B cell (primary cell): ENCODE measurements at regions not wholly inside any gene's neighbourhood (a gene's known extent, or its start where the extent isn't known, plus 50 kb on each side); places are given as distances from the start of the nearest gene placed in this dataset.
A peak's percentile ranks its signal among the peaks of the same experiment; 100 is the strongest.

Experiments
- ATAC-seq: fragments of 200-7000 bp; cut with Tn5 transposase; one replicate; pipeline ENCODE4 v1.10.0; 2021; ENCODE audit warnings: low read depth, mild to moderate bottlenecking, moderate number of reproducible peaks, moderate library complexity
- CTCF ChIA-PET: fragments of 350-600 bp; sonication (Branson Sonifier 250); formaldehyde crosslinking; loops from one replicate; lab custom pipeline; 2021; ENCODE audit warnings: antibody characterized with exemption, inconsistent platforms; lab: Charles Lee
- POLR2A ChIA-PET: fragments of 350-600 bp; sonication (Branson Sonifier 250); formaldehyde crosslinking; loops from one replicate; lab custom pipeline; 2021; ENCODE audit warnings: antibody characterized with exemption; lab: Charles Lee
- DNase-seq: peaks from one replicate; pipeline ENCODE4 v3.0.0; 2013
- H2AFZ ChIP-seq: 2 replicates; pipeline ENCODE4 v1.6.1; 2012; ENCODE audit warnings: mild to moderate bottlenecking, low read depth, low read length; ENCODE audit not compliant: insufficient read depth, poor library complexity, severe bottlenecking
- H3K27ac ChIP-seq, 2 donors: 1 replicate in 1 of 2; 2 replicates in 1 of 2; pipeline ENCODE4 v1.5.1; 2012 to 2013; ENCODE audit warnings: low read length in 2 of 2, mild to moderate bottlenecking in 2 of 2, moderate library complexity in 1 of 2
- H3K27me3 ChIP-seq, 4 experiments: fragments of 200-600 bp in 1 of 4; sonication (generic) in 1 of 4; replicated peaks in 1 of 4; 1 replicate in 2 of 4; 2 replicates in 2 of 4; pipeline versions ENCODE4 v1.6.1 to v1.7.0; 2013 to 2016; ENCODE audit warnings: low read length in 3 of 4, mild to moderate bottlenecking in 2 of 4, mixed read lengths in 1 of 4, moderate library complexity in 1 of 4; ENCODE audit not compliant: insufficient read depth in 4 of 4, control insufficient read depth in 3 of 4; ENCODE audit errors: control extremely low read depth in 1 of 4
- H3K36me3 ChIP-seq, 2 experiments: replicated peaks in 1 of 2; 1 replicate in 1 of 2; 2 replicates in 1 of 2; pipeline versions ENCODE4 v1.6.1 to v1.7.1; 2013; ENCODE audit warnings: low read length in 1 of 2; ENCODE audit not compliant: insufficient read depth in 2 of 2, control insufficient read depth in 1 of 2; ENCODE audit errors: control extremely low read depth in 1 of 2, extremely low read depth in 1 of 2
- H3K4me1 ChIP-seq, 2 donors: fragments of 200-600 bp in 1 of 2; sonication (generic) in 1 of 2; 1 replicate in 1 of 2; 2 replicates in 1 of 2; pipeline versions ENCODE4 v1.5.1 to v1.6.1; 2013 to 2017; ENCODE audit warnings: low read length in 2 of 2; ENCODE audit not compliant: control insufficient read depth in 2 of 2, insufficient read depth in 2 of 2
- H3K4me2 ChIP-seq: replicated peaks from 2 replicates; pipeline ENCODE3; 2012; ENCODE audit warnings: mild to moderate bottlenecking, low read depth, low read length; ENCODE audit not compliant: poor library complexity, severe bottlenecking
- H3K4me3 ChIP-seq, 5 experiments: fragments of 200-600 bp in 1 of 5; sonication (generic) in 1 of 5; 1 replicate in 3 of 5; 2 replicates in 2 of 5; pipeline versions ENCODE4 v1.5.1 to v1.7.0; 2011 to 2016; ENCODE audit warnings: low read length in 4 of 5, mild to moderate bottlenecking in 4 of 5, low read depth in 2 of 5, control low read depth in 1 of 5, moderate library complexity in 1 of 5; ENCODE audit not compliant: insufficient read depth in 1 of 5; ENCODE audit errors: control extremely low read depth in 1 of 5, extremely low read depth in 1 of 5
- H3K79me2 ChIP-seq: fragments of 200-600 bp; sonication (generic); one replicate; pipeline ENCODE4 v1.6.0; 2016; ENCODE audit warnings: low read length; ENCODE audit not compliant: control insufficient read depth, insufficient read depth
- H3K9ac ChIP-seq: fragments of 200-600 bp; sonication (generic); 2 replicates; pipeline ENCODE4 v1.6.1; 2017; ENCODE audit warnings: mild to moderate bottlenecking, low read length, moderate library complexity
- H3K9me3 ChIP-seq, 3 donors: one replicate each; pipeline versions ENCODE4 v1.6.1 to v1.7.1; 2013; ENCODE audit warnings: low read length in 2 of 3; ENCODE audit not compliant: control insufficient read depth in 2 of 3, insufficient read depth in 1 of 3; ENCODE audit errors: control extremely low read depth in 1 of 3
- H4K20me1 ChIP-seq: 2 replicates; pipeline ENCODE4 v1.6.0; 2012; ENCODE audit warnings: mild to moderate bottlenecking, low read length; ENCODE audit not compliant: insufficient read depth, control insufficient read depth, poor library complexity, severe bottlenecking
- H3K27ac Mint-ChIP-seq: one replicate; pipeline ENCODE4 v1.8.0; 2021; ENCODE audit warnings: mixed read lengths
- H3K27me3 Mint-ChIP-seq: one replicate; pipeline ENCODE4 v1.8.0; 2021; ENCODE audit warnings: mixed read lengths
- H3K4me1 Mint-ChIP-seq: one replicate; pipeline ENCODE4 v1.8.0; 2021; ENCODE audit warnings: mixed read lengths
- H3K4me3 Mint-ChIP-seq: one replicate; pipeline ENCODE4 v1.8.0; 2021; ENCODE audit warnings: mixed read lengths
- H3K9me3 Mint-ChIP-seq: one replicate; pipeline ENCODE4 v1.8.0; 2022; ENCODE audit warnings: mixed read lengths; ENCODE audit not compliant: insufficient read depth
- EZH2 ChIP-seq: IDR thresholded peaks from 2 replicates; pipeline ENCODE4 v1.6.1; 2012; ENCODE audit warnings: borderline replicate concordance, low read depth, mild to moderate bottlenecking, moderate library complexity, low read length; ENCODE audit not compliant: insufficient read depth, poor library complexity, severe bottlenecking
- WGBS: methylation state at CpG from one replicate; pipeline ENCODE4 v1.1.5; 2013; ENCODE audit warnings: missing lambda C conversion rate; ENCODE audit not compliant: insufficient coverage; 5-methylcytosine and 5-hydroxymethylcytosine counted together
- intact Hi-C: fragments of 100-400 bp; cut with micrococcal nuclease; formaldehyde crosslinking; loops from one replicate; pipeline ENCODE4 v1.10.0; 2022
- TF ChIP-seq, protein P1 (sequence below): fragments of 200-600 bp; IDR thresholded peaks from one replicate; pipeline ENCODE4 v1.8.0; 2022; ENCODE audit warnings: antibody characterized with exemption, mild to moderate bottlenecking

DNA sequence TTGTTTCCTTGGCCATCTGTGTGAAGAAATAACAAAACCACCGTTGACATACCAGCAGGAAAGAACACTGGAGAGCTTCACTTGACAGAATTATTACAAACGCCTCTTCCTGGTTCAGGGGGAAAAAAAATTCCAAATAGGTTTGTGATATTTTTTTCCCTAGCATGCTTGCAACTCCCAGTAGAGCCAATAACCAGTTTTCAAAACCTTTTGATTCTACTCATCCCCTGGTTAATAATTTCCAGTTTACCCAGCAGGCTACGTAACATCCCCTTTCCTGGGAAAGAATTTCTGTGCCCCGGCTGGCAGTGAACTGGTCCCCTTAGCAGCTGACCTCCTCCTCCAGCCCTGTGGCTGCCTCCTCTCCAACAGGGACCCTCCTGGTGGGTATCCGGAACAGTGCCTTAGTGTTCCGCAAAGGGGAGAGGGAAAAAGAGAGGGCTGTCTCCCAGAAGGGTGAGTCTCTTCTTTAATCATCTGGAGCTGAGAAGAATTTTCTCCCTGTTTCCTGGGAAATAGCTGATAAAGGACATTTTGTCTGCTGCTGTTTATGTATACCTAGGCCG lies 72.8 kb upstream of the BOD1 start:
- intact Hi-C loops: loop anchor here (1.0 to 10.0 kb wide), 2 partner anchors 9 to 46 kb away; no protein-coding TSS in a partner anchor
- ChIA-PET POLR2A (interaction anchor here (1.1 to 3.5 kb wide), 3 partner anchors 9 to 199 kb away, joined by 3 to 13 read pairs (median 3); partner anchors contain the start of gene CPEB4), CTCF (interaction anchor here (1.0 to 1.6 kb wide), 11 partner anchors 9 to 236 kb away, joined by 3 to 6 read pairs (median 4); partner anchors contain the start of gene BOD1)
- Mint-ChIP-seq H3K27ac (peak overlapping the region; percentile 93), H3K9me3 (no peaks in the 10 kb centered on the region), H3K4me1 (peaks cover 44% of the 10 kb centered on the region), H3K4me3 (peak overlapping the region; percentile 81), H3K27me3 (no peaks in the 10 kb centered on the region)
- no peaks in the 10 kb centered on the region for H3K27me3 ChIP-seq
- H4K20me1 ChIP-seq: no peaks in the 10 kb centered on the region
- DNase-seq: no peak
- TF ChIP-seq EZH2: no peak
- TF ChIP-seq, protein P1, sequence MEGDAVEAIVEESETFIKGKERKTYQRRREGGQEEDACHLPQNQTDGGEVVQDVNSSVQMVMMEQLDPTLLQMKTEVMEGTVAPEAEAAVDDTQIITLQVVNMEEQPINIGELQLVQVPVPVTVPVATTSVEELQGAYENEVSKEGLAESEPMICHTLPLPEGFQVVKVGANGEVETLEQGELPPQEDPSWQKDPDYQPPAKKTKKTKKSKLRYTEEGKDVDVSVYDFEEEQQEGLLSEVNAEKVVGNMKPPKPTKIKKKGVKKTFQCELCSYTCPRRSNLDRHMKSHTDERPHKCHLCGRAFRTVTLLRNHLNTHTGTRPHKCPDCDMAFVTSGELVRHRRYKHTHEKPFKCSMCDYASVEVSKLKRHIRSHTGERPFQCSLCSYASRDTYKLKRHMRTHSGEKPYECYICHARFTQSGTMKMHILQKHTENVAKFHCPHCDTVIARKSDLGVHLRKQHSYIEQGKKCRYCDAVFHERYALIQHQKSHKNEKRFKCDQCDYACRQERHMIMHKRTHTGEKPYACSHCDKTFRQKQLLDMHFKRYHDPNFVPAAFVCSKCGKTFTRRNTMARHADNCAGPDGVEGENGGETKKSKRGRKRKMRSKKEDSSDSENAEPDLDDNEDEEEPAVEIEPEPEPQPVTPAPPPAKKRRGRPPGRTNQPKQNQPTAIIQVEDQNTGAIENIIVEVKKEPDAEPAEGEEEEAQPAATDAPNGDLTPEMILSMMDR: no peak
- H3K79me2 ChIP-seq: no peaks in the 10 kb centered on the region
- H3K9ac ChIP-seq: no peak overlapping the region
- no peaks in the 10 kb centered on the region for H3K36me3 ChIP-seq
- H3K27ac ChIP-seq: peak overlapping the region; percentile 60 to 64
- 79% methylated on average over 3 of the region's 7 CpGs for WGBS
- H3K4me3 ChIP-seq: no peak overlapping the region
- peaks cover 30 to 43% of the 10 kb centered on the region in 2 donors for H3K4me1 ChIP-seq
- peak overlapping the region; percentile 73 for H2AFZ ChIP-seq
- H3K9me3 ChIP-seq: peaks cover 0 to 5% (median 0%) of the 10 kb centered on the region in 3 donors
- peak overlapping the region; percentile 68 for H3K4me2 ChIP-seq
- no peak for ATAC-seq

DNA sequence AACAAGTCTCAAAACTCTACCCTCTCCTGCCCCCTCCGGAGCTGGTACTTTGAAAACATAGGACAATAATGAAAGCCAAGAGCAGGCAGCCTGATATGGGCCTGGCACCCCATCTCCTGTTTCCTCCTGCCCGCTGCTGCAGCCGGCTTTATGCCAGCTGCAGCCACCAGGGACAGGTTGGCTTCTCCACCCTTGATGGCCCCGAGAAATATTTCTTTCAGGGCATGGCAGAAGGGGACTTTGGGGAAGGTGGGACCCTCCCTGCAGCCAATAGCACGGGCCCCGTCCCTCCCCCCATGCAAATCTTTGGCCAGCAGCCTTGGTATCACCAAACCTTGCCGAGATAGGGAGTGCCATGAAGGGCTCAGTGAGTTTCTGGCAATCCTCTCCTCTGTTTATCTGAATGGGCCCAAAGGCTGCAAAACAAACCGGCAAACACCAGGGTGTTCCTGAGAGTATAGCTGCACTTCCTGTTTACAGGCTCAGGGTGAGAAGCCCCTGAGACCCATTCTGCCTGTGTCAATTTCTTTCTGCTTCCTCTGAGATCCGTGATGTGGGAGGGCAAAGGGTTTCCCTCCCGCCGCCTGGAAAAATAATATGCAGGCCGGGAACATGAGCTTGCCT lies 73.4 kb upstream of the BOD1 start:
- intact Hi-C loops: loop anchor here (1.0 to 10.0 kb wide), 4 partner anchors 10 to 197 kb away; partner anchors contain the start of gene CPEB4
- 12% methylated on average over 11 of the region's 12 CpGs for WGBS
- peak overlapping the region; percentile 26 for H3K9ac ChIP-seq
- no peak overlapping the region for H3K4me3 ChIP-seq
- Mint-ChIP-seq H3K27ac (peak overlapping the region; percentile 93), H3K4me3 (peak overlapping the region; percentile 81), H3K4me1 (peaks cover 44% of the 10 kb centered on the region), H3K9me3 (no peaks in the 10 kb centered on the region), H3K27me3 (no peaks in the 10 kb centered on the region)
- no peaks in the 10 kb centered on the region for H4K20me1 ChIP-seq
- no peaks in the 10 kb centered on the region for H3K79me2 ChIP-seq
- TF ChIP-seq, protein P1: peak; percentile 39
- no peak for TF ChIP-seq EZH2
- no peaks in the 10 kb centered on the region for H3K27me3 ChIP-seq
- DNase-seq (peak; percentile 63), ATAC-seq (peak; percentile 80)
- H3K27ac ChIP-seq: peak overlapping the region; percentile 60 to 64
- CTCF ChIA-PET: interaction anchor here (0.6 to 1.6 kb wide), 13 partner anchors 9 to 1397 kb away, joined by 3 to 6 read pairs (median 4); partner anchors contain the start of gene BOD1
- peaks cover 30 to 43% of the 10 kb centered on the region in 2 donors for H3K4me1 ChIP-seq
- H3K36me3 ChIP-seq: no peaks in the 10 kb centered on the region
- H2AFZ ChIP-seq: peak overlapping the region; percentile 73
- POLR2A ChIA-PET: interaction anchor here (0.5 to 3.5 kb wide), 4 partner anchors 9 to 241 kb away, joined by 3 to 13 read pairs (median 4); partner anchors contain the start of gene CPEB4
- H3K9me3 ChIP-seq: peaks cover 0 to 3% (median 0%) of the 10 kb centered on the region in 3 donors
- peak overlapping the region; percentile 68 for H3K4me2 ChIP-seq
